Hematopoietic multipotent progenitor cell treated with erythropoietin and hydrocortisone succinate and interleukin-3 and kit ligand, for 6 days (in vitro differentiated cells): ENCODE measurements at regions not wholly inside any gene's neighbourhood (a gene's known extent, or its start where the extent isn't known, plus 50 kb on each side); places are given as distances from the start of the nearest gene placed in this dataset.
"Not testable (repeated sequence)": the region's sequence is repeated elsewhere in the genome, so short reads cannot be mapped to it uniquely, and the experiment has no call there.

Experiments
- DNase-seq: peaks from one replicate; pipeline ENCODE4 v3.0.0-alpha.2; 2015

DNA sequence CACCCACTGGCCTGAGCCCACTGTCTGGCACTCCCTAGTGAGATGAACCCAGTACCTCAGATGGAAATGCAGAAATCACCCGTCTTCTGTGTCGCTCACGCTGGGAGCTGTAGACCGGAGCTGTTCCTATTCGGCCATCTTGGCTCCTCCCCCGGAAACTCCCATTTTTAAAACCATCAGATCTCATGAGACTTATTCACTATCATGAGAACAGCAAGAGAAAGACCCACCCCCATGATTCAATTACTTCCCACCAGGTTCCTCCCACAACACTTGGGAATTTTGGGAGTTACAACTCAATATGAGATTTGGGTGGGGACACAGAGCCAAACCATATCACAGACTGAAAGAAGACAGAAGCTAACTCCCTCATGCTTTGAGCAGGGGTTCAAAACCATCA is 134.5 kb downstream of the SLC39A8 start:
- DNase-seq, result not testable (repeated sequence)

DNA sequence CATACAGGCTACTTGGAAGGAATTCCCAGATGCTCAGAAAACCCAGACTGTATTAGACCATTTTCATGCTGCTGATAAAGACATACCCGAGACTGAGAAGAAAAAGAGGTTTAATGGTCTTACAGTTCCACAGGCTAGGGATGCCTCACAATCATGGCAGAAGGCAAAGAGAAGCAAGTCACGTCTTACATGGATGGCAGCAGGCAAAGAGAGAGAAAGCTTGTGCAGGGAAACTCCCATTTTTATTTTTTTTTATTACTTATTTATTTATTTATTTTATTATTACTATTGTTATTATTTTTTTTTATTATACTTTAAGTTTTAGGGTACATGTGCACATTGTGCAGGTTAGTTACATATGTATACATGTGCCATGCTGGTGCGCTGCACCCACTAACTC is 140.6 kb downstream of the SLC39A8 start:
- DNase-seq, result not testable (repeated sequence)

DNA sequence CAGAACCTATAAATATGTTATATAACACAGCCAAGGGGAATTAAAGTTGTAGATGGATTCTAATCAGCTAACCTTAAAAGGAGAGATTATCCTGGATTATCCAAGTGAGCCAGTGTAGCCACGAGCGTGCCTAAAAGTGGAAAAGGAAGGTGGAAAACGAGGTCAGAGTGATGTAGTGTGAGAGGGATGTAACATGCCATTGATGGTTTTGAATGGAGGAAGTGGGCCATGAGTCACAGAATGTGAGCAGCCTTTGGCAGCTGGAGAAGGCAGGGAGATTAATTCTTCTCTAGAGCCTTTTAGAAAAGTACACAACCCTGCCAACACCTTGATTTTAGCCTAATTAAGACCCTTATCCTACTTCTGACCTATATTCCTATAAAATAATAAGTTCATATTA is 149.1 kb downstream of the SLC39A8 start:
- no peak for DNase-seq

DNA sequence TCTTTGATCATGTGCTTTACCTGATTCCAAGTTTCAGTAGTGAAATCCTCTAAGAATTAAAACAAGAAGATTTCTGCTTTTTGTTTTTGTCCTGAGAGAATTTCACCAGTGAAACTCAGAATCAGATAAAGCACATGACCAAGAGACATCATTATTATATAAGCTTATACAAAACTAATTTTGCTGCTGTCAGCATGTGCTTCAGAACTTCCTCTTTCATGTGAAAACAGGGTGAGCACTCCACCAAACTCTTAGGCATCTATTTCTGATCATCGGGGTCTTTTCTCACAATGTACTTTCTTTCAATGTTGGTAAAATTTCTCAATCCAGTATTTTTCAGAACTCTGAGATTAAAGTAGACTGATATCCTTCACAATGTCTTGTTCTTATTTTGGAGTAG is 152.1 kb downstream of the SLC39A8 start:
- DNase-seq, result peak; percentile 7

DNA sequence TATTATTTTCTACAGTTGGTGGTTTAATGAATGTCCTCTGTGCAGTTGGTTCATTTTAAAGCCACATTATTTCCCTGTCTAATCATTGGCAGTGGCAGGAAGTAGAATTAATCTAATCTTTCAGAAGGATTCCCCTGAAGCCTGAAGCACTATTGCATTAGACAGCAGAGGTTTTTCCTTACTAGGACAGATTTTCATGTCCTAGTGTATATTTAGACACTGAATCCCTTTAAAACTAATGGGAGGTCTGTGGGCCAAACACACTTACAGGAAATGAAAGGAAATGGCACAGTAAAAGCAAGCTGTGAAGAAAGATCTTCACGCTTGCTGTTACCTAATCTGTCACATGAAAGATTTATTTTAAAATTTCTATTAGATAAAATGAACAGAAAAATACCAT is 165.2 kb downstream of the SLC39A8 start:
- DNase-seq, result no peak

DNA sequence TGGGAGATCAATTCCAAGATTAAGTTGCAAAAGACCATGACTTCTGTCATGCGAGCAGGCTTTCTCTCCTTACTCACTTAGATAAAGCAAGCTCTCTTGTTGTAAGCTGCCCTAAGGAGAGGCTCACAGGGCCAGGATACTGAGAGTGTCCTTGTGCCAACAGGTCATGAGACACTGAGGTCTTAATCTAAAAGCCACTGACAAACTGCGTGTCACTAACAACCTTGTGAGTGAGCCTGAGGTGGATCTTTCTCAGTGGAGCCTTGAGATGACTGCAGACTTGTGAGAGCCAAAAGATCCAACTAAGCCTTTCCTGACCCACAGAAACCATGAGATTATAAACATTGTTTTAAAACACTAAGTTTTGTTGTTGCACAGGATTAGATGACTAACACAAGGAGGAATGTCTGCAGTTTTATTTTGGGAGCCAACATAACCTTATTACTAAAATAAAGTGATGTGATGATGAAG is 170.5 kb downstream of the SLC39A8 start:
- no peak for DNase-seq

DNA sequence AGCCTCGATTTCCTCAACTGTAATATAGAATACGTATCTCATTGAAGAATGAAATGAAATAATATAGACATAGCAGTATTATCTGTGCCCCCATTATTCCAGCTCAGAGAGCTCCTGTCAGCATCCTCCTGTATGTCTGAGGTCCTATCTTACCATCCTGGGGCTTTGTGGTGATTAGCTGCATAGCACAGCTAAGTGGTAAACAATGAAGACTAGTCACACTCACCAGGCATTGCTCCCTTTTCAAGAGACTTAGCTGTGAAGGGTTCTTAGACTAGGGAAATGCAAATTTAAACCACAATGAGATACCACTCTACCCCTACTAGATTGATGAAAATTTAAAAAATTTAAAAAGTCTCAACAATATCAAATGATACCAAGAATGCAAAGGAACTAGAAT is 172.9 kb downstream of the SLC39A8 start:
- DNase-seq, result no peak

DNA sequence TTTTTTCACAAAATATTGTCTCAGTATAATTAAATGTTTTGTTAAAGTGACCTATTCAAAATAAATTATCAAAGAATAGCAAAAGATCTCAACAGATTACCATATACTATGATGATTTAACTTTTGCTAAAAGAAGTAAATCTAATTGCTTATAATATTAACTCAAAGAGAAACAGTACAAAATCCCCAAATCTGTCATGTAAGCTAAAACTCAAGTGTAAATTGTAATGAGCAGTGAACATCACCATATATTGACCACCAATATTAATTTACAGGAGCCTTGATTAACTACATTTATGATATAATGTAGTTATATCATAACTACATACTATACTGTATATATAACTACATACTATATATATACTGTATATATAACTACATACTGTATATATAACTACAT is 174.4 kb downstream of the SLC39A8 start:
- DNase-seq, result no peak

DNA sequence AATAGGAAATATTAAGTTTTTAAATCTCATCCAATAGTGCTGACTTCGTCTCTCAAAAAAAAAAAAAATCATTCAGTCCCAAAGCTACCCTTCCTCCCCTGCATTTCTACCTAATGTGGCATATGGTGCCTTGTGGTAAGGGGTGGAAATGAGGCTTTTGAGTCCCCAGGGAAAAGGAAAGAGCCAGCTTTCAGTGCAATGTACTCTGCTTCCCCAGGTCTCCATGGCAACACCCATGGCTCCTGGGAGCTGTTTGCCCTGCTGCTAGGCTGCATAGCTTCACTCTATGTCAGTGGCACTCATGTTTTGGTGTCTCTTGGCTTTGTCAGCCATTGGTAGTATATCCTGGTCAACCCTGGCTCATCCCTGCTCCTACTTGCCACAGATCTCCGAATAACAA is 175.9 kb downstream of the SLC39A8 start:
- DNase-seq, result no peak

DNA sequence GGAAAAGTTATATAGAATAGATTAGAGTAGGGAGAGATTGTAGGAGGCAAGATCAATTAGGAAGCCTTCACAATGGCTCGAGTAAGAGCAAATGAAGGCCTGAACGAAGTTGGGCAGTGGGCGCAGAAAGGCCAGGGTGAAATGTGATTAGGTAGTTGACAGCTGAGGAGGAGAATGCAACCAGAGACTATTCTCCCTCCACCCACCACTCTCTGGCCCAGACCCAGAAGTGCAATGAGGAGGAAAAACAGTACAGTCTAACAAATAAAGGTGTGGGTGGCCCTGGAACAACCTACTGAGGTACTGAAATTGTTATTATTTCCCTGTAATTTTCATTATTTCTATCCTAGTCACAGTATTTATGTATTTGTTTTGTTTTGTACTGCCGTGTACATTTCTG is 176.7 kb downstream of the SLC39A8 start:
- DNase-seq, result no peak

DNA sequence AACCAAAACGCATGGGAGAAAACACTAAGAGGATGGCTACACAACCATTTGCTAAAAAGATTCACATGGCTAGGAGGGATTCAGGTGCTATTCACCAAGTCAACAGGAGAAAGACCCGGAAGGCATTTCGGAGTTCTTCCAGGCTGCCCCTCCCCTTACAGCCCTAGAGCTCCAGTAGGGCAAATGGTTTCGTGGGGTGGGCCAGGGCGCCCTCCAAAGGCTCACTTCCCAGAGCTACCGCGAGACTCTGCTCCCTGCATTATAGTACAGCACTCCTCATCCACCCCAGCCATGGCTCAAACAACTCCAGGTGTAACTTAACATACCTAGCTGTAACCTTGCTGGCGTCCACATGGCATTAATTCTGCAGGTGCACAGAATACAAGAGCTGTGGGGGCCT is 179.7 kb downstream of the SLC39A8 start:
- no peak for DNase-seq

DNA sequence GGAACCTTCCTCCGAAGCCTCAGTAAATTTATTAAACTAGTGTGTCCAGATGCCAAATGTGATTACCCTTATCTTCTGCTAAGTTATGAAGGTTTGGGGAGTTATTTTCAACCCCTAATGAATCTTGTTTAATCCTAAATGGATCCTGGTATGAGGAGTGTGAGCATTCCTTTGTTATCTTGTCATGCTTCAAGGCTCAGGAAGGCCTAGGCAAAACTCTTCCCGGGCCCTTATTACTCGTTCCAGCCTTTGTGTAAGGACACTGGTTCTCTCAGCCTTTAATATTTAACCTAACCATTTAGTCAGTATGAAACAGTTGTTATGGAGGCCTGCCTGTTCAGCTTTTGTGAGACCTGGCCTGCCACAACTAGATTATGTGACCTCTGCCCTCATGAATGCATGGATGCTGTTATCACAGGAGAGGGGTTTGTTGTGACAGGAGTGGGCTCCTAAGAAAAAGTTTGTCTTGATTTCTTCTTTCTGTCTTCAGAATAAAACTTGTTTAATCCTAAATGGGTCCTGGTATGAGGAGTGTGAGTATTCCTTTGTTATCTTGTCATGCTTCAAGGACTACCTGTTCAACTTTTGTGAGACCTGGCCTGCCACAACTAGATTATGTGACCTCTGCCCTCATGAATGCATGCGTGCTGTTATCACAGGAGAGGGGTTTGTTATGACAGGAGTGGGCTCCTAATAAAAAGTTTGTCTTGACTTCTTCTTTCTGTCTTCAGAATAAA is 181.7 kb downstream of the SLC39A8 start:
- DNase-seq, result no peak

DNA sequence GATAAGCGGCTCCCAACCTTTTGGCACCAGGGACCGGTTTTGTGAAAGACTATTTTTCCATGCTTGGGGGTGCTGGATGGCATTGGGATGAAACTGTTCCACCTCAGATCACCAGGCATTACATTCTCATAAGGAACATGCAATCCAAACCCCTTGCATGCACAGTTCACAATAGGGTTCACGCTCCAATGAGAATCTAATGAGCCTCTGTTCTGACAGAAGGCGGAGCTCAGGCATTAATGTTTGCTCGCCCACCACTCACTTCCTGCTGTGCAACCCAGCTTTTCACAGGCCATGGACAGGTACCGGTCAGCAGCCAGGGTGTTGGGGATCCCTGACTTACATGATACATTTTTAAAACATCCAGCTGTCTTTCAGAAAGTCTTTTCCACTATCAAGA is 187.3 kb downstream of the SLC39A8 start:
- DNase-seq, result no peak

DNA sequence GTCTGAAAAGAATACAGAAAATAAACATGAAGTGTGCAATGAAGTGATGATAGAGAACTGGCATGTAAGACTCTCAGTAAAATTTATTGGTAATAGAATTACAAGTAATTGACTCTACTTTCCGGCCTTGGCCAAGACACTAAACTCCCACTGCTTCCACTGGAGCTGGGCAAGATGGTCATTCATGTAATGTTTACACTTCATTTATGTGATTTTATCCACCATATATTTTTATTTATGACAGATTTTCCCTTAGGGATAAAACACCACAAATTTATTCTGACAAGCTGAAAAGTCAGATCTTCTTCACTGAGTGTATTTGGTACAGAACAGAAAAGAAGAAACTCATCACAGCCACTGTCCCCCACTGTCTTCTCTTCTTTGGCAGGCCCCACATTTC is 191.9 kb downstream of the SLC39A8 start:
- DNase-seq, result no peak

DNA sequence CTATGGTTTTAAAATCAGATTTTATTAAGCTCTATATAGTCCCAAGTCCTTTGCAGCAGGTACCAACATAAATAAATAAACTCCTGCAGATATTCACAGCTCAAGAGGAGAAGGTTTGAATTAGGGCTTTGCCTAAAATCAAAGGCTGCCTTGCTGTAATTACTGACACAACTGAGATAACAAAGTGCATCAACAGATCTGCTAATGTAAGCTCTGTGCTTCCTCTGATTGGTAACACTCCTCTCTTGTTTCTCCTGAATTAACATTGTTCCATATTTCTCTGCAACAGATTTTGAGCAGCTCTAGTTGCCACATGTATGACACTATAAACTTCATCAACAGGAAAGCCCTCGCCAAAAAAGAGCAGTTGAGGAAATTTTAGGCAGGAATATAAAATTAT is 193.6 kb downstream of the SLC39A8 start:
- DNase-seq, result no peak

DNA sequence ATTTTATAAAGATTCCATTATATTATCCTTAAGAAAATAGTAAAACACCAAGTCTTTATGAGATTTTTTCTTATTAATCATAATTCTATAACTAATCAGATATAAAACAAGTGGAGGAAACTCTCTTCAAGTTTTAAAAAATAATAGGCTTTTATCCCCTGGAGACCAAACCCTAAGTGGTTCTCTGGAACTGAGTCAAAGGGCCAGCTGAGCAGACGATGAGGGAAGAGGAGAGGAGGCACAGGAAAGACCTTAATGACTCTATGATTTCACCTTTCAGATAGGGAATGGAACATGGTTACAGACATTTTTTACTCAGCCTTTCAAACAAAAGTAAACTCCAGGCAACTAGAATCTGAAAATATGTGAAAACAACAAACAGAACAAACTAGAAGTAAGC is 201.8 kb downstream of the SLC39A8 start:
- DNase-seq, result no peak

DNA sequence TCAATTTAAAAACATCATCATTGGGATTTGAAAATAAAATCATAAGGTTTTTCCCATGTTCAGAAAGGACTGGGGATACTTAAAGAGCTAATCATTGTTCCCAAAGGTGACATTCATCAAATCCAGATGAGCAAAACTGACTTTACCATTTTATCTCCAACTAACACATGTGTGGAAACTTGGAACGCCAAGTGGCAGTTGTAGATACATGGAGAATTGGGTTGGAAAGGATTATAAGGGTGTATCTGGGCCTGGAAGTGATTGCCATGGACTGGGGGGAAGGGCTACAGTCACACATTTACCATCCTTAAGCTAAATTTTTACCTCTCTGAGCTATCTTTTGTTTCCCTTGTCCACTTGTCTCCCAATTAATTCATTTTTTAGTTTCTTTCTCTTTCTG is 203.4 kb downstream of the SLC39A8 start:
- no peak for DNase-seq

DNA sequence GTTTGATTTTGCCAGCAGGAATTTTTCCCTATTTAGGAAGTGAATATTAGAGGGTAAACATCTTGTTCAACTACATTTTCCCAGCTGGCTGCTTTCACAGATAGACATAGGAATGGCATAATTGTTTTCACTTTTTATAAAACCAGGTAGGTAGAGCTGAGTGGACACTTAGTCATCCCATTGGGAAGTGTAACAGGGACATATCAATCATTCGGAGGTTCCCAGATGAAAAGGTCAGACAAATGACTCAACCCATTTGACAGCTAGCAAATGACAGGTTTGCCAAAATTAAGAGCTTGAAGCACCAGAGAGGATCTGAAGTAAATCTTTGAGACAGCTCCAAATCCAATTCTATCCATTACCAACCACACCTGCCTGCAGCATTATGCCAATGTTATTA is 205.3 kb downstream of the SLC39A8 start:
- no peak for DNase-seq

DNA sequence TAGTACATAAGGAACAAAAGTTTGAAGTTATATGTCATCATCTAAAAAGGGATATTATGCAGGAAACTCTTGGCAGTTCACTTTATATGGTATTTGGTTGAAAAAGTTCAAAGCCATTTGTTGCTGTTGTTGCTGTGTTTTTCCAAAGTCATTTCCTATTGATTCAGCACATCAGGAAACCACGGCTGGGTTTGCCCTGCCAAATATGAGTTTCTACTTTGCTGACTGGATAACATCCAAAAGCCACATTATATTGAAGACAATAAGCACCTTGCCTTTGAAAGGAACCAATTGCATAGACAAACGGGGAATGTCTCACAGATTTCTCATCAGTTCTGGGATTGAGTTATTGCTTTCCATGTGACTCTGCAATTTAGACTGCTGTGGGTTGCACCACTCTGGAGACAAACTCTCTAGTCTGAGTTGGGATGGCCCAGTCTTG is 206.1 kb downstream of the SLC39A8 start:
- peak; percentile 2 for DNase-seq

DNA sequence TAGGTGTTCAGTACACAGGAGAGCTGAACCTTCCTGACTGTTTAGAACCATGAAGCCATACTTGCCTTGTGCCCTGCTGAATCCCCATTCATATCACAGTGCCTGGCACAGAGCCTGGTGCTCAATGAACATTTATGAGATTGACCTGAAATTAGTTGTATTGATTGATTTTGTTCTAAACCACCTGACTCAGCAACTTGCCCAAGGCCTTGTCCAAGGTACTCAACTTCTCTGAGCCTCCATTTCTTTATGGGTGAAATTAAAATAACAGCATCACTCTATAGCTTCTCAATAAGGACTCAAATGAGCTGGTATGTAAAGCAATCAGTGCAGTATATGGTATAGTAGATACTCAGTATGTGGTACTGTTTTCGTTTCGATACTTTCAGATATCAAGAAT is 208.1 kb downstream of the SLC39A8 start:
- no peak for DNase-seq

DNA sequence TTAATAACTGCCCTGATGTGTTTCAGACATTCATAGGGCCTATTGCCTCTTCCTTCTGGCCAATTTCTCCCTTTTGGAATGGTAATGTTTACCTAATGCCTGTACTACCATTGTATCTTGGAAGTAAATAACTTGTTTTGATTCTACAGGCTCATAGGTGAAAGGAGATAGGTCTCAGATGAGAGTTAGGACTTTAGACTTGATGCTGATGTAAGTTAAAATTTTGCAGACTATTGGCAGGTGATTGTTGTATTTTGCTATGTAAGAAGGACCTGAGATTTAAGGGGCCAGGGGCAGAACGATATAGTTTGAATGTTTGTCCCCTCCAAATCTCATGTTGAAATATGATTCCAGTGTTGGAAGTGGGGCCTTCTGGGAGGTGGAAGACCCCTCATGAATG is 215.5 kb downstream of the SLC39A8 start:
- no peak for DNase-seq
